Colonic mucosa (tissue), 4 donors: ENCODE measurements at regions not wholly inside any gene's neighbourhood (a gene's known extent, or its start where the extent isn't known, plus 50 kb on each side); places are given as distances from the start of the nearest gene placed in this dataset.
"Not testable (repeated sequence)": the region's sequence is repeated elsewhere in the genome, so short reads cannot be mapped to it uniquely, and the experiment has no call there.

Experiments
- DNase-seq: peaks from one replicate; pipeline ENCODE4 v3.0.0-alpha.2; 2020
- H3K27ac ChIP-seq: fragments of 200-600 bp; one replicate; pipeline ENCODE4 v1.8.0; 2021
- H3K27me3 ChIP-seq: fragments of 200-600 bp; one replicate; pipeline ENCODE4 v1.8.0; 2021
- H3K36me3 ChIP-seq: fragments of 200-600 bp; one replicate; pipeline ENCODE4 v1.8.0; 2021
- H3K4me1 ChIP-seq: fragments of 200-600 bp; one replicate; pipeline ENCODE4 v1.8.0; 2021; ENCODE audit warnings: mild to moderate bottlenecking
- H3K4me3 ChIP-seq: fragments of 200-600 bp; one replicate; pipeline ENCODE4 v1.8.0; 2021
- H3K9ac ChIP-seq, 2 donors: one replicate each; pipeline ENCODE4 v1.7.0; 2013; ENCODE audit warnings: control low read depth in 2 of 2, low read depth in 2 of 2, low read length in 2 of 2
- H3K9me3 ChIP-seq: fragments of 200-600 bp; one replicate; pipeline ENCODE4 v1.8.0; 2021
- CTCF ChIP-seq: fragments of 200-600 bp; IDR thresholded peaks from one replicate; pipeline ENCODE4 v1.8.0; 2022; ENCODE audit warnings: antibody characterized with exemption, mild to moderate bottlenecking
- intact Hi-C: fragments of 100-400 bp; cut with DNase I; formaldehyde crosslinking; loops from one replicate; pipeline ENCODE4 v1.14.1; 2022
- donor health status: healthy.
- donor health status: DM: no; HTN: no; CAD: no.
- donor health status: DM: no; HTN: no; CAD: no.

DNA sequence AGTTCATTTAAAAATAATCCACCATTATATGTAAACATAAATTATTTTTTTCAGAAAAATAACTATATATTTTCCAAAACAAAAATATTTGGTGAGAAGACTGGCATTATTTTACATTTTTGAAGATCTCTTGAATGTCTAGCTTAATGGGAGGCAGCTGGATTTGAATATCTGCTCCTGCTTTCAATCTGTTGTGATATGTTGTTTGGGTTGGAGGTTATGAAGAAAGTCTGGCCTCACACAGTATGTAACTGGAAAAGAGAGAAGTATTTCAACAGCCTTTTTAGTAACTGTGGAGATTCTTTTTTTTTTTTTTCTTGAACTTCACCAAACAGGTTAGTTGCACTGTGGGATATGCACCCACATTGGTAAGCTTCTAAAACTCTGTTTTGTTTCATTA lies 84.7 kb upstream of the SLIT3 start:
- no peaks in the 10 kb centered on the region for H3K4me1 ChIP-seq
- H3K9ac ChIP-seq: no peak overlapping the region
- intact Hi-C loops: no loop called here
- no peaks in the 10 kb centered on the region for H3K36me3 ChIP-seq
- no peaks in the 10 kb centered on the region for H3K27me3 ChIP-seq
- no peak for DNase-seq
- no peak overlapping the region for H3K4me3 ChIP-seq
- TF ChIP-seq CTCF: no peak
- no peaks in the 10 kb centered on the region for H3K9me3 ChIP-seq
- H3K27ac ChIP-seq: no peak overlapping the region

DNA sequence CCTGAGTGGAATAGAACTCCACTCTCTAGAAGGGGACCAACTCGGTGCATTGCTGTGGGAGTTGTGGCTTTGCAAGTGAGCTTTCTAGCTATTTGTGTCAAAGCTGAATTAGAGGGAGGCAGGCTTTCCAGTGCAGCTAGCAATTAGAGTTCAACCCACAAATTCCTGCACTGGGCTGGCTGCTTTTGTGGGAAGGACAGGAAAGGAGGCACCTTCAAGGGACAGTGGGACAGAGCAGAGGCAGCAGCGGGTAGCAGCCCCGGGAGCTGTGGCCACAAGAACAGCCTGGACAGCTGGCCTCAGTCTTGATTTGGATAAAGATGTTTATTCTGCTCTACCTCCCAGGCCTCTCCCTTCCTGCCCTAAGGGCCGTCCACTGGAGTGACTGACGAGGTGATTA lies 83.7 kb upstream of the SLIT3 start:
- H3K9ac ChIP-seq: no peak overlapping the region
- H3K36me3 ChIP-seq: no peaks in the 10 kb centered on the region
- DNase-seq: no peak
- intact Hi-C loops: no loop called here
- no peak overlapping the region for H3K27ac ChIP-seq
- no peaks in the 10 kb centered on the region for H3K9me3 ChIP-seq
- no peaks in the 10 kb centered on the region for H3K27me3 ChIP-seq
- no peak overlapping the region for H3K4me3 ChIP-seq
- no peaks in the 10 kb centered on the region for H3K4me1 ChIP-seq
- TF ChIP-seq CTCF: no peak

GRCh38 chr5:169374761-169375160 lies 73.8 kb upstream of the SLIT3 start:
- no peak for DNase-seq
- H3K4me1 ChIP-seq: no peaks in the 10 kb centered on the region
- no peak overlapping the region for H3K9ac ChIP-seq
- no peak overlapping the region for H3K4me3 ChIP-seq
- H3K27ac ChIP-seq: no peak overlapping the region
- H3K36me3 ChIP-seq: no peaks in the 10 kb centered on the region
- H3K27me3 ChIP-seq: no peaks in the 10 kb centered on the region
- H3K9me3 ChIP-seq: no peaks in the 10 kb centered on the region
- intact Hi-C loops: no loop called here
- no peak for TF ChIP-seq CTCF

- no peaks in the 10 kb centered on the region for H3K27me3 ChIP-seq
- DNase-seq: no peak
- intact Hi-C loops: no loop called here
- H3K27ac ChIP-seq: no peak overlapping the region
- H3K4me3 ChIP-seq: no peak overlapping the region
- no peaks in the 10 kb centered on the region for H3K9me3 ChIP-seq
- no peaks in the 10 kb centered on the region for H3K36me3 ChIP-seq
- TF ChIP-seq CTCF: no peak
- no peak overlapping the region for H3K9ac ChIP-seq
- no peaks in the 10 kb centered on the region for H3K4me1 ChIP-seq
Measured at GRCh38 chr5:169374111-169374510, 73.2 kb upstream of the SLIT3 start.

- H3K4me1 ChIP-seq, H3K9me3 ChIP-seq, H3K27ac ChIP-seq, DNase-seq, H3K36me3 ChIP-seq, H3K4me3 ChIP-seq, H3K27me3 ChIP-seq, intact Hi-C loops, H3K9ac ChIP-seq: not testable (repeated sequence)
Measured at GRCh38 chr5:169371801-169372200, 70.9 kb upstream of the SLIT3 start.

- H3K36me3 ChIP-seq: no peaks in the 10 kb centered on the region
- no peak overlapping the region for H3K4me3 ChIP-seq
- no peak for TF ChIP-seq CTCF
- no peak for DNase-seq
- intact Hi-C loops: no loop called here
- H3K9me3 ChIP-seq: no peaks in the 10 kb centered on the region
- H3K27me3 ChIP-seq: no peaks in the 10 kb centered on the region
- H3K27ac ChIP-seq: no peak overlapping the region
- H3K4me1 ChIP-seq: no peaks in the 10 kb centered on the region
- H3K9ac ChIP-seq: no peak overlapping the region
Measured at GRCh38 chr5:169369130-169369529, 68.2 kb upstream of the SLIT3 start.
